ENCODE measurements at regions not wholly inside any gene's neighbourhood (a gene's known extent, or its start where the extent isn't known, plus 50 kb on each side); places are given as distances from the start of the nearest gene placed in this dataset.

GRCh38 chr10:22766693-22767092, 52.3 kb upstream of the PIP4K2A start:
- DNase-seq (ENCODE audit: low read depth in 2 of 2) = no peak

GRCh38 chr10:22765660-22766547, 51.5 kb upstream of the PIP4K2A start:
- no peak for DNase-seq (ENCODE audit: low read depth in 2 of 2)

GRCh38 chr10:22764639-22765038, 50.3 kb upstream of the PIP4K2A start:
- DNase-seq (ENCODE audit: low read depth in 2 of 2) = no peak

Measured in fibroblast of skin of left quadriceps (primary cell).